ENCODE measurements at regions not wholly inside any gene's neighbourhood (a gene's known extent, or its start where the extent isn't known, plus 50 kb on each side); places are given as distances from the start of the nearest gene placed in this dataset.

- Histone ChIP-seq H3K4me3 (no peak overlapping the region), H3K4me1 (replicated peaks in 1 of 2) (no peaks in the 10 kb centered on the region), H3K36me3 (replicated peaks in 1 of 2) (no peaks in the 10 kb centered on the region), H3K27me3 (no peaks in the 10 kb centered on the region), H3K27ac (no peak overlapping the region), H3K9me3 (replicated peaks in 1 of 3) (no peaks in the 10 kb centered on the region)
- TF ChIP-seq, protein P1, sequence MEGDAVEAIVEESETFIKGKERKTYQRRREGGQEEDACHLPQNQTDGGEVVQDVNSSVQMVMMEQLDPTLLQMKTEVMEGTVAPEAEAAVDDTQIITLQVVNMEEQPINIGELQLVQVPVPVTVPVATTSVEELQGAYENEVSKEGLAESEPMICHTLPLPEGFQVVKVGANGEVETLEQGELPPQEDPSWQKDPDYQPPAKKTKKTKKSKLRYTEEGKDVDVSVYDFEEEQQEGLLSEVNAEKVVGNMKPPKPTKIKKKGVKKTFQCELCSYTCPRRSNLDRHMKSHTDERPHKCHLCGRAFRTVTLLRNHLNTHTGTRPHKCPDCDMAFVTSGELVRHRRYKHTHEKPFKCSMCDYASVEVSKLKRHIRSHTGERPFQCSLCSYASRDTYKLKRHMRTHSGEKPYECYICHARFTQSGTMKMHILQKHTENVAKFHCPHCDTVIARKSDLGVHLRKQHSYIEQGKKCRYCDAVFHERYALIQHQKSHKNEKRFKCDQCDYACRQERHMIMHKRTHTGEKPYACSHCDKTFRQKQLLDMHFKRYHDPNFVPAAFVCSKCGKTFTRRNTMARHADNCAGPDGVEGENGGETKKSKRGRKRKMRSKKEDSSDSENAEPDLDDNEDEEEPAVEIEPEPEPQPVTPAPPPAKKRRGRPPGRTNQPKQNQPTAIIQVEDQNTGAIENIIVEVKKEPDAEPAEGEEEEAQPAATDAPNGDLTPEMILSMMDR (IDR thresholded peaks at IDR 0.05), result no peak
- TF ChIP-seq POLR2A (IDR thresholded peaks at IDR 0.05), result no peak
- 61 to 70% (median 67%) methylated on average over 7 of the region's 7 CpGs for WGBS, 4 donors
- intact Hi-C loops (cut with DNase I), result no loop called here
- DNase-seq, result no peak
Observed at GRCh38 chr16:8258523-8258922, 331.8 kb downstream of the TMEM114 start.

DNA sequence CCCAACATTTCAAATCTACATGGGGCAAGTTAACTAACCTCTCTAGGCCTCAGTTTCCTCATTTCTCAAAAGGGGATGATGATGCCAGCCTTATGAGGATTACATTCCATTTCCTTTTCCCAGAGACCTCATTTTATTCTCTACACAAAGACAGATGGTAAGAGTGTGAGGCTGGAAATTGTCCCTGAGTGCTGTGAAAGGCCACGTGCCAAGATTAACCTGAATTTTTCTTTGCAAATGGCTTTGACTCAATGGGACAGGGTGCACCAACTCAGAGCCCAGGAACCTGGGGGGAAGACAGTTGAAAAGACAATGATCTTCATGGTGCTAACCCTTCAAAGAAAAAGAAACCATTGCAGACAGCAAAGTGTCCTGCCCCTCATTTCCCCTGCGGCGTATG is 332.8 kb downstream of the TMEM114 start:
- Histone ChIP-seq H3K27ac (no peak overlapping the region), H3K9me3 (replicated peaks in 1 of 3) (no peaks in the 10 kb centered on the region), H3K36me3 (replicated peaks in 1 of 2) (no peaks in the 10 kb centered on the region), H3K27me3 (no peaks in the 10 kb centered on the region), H3K4me1 (replicated peaks in 1 of 2) (no peaks in the 10 kb centered on the region), H3K4me3 (no peak overlapping the region)
- no peak for DNase-seq
- TF ChIP-seq, protein P1 (IDR thresholded peaks at IDR 0.05), result no peak
- TF ChIP-seq POLR2A (IDR thresholded peaks at IDR 0.05), result no peak
- 77 to 83% (median 78%) methylated on average over 3 of the region's 3 CpGs for WGBS, 4 donors
- intact Hi-C loops (cut with DNase I), result no loop called here

GRCh38 chr16:8254405-8254804 is 335.9 kb downstream of the TMEM114 start:
- H3K4me3 ChIP-seq, result no peak overlapping the region
- no peaks in the 10 kb centered on the region for H3K9me3 ChIP-seq (replicated peaks in 1 of 3)
- intact Hi-C loops (cut with DNase I), result no loop called here
- no peaks in the 10 kb centered on the region for H3K4me1 ChIP-seq (replicated peaks in 1 of 2)
- H3K27ac ChIP-seq, result no peak overlapping the region
- H3K27me3 ChIP-seq, result no peaks in the 10 kb centered on the region
- no peak for DNase-seq
- no peaks in the 10 kb centered on the region for H3K36me3 ChIP-seq (replicated peaks in 1 of 2)
- WGBS, 4 donors, result 43 to 59% (median 54%) methylated on average over 4 of the region's 4 CpGs
- no peak for TF ChIP-seq POLR2A (IDR thresholded peaks at IDR 0.05)
- TF ChIP-seq, protein P1 (IDR thresholded peaks at IDR 0.05), result no peak

GRCh38 chr16:8253718-8254117 is 336.6 kb downstream of the TMEM114 start:
- Histone ChIP-seq H3K27me3 (no peaks in the 10 kb centered on the region), H3K4me3 (no peak overlapping the region), H3K36me3 (replicated peaks in 1 of 2) (no peaks in the 10 kb centered on the region), H3K27ac (no peak overlapping the region), H3K9me3 (replicated peaks in 1 of 3) (no peaks in the 10 kb centered on the region), H3K4me1 (replicated peaks in 1 of 2) (no peaks in the 10 kb centered on the region)
- DNase-seq, result no peak
- intact Hi-C loops (cut with DNase I), result no loop called here
- WGBS, 4 donors, result 68 to 85% (median 73%) methylated on average over 5 of the region's 5 CpGs
- TF ChIP-seq, protein P1 (IDR thresholded peaks at IDR 0.05), result no peak
- no peak for TF ChIP-seq POLR2A (IDR thresholded peaks at IDR 0.05)

All from adrenal gland (tissue), 9 donors.